ENCODE measurements at regions not wholly inside any gene's neighbourhood (a gene's known extent, or its start where the extent isn't known, plus 50 kb on each side); places are given as distances from the start of the nearest gene placed in this dataset.

- no peak for DNase-seq (ENCODE audit: low read depth)
These were observed 241.5 kb downstream of the SATB2 start for GRCh38 chr2:199216253-199216652.

GRCh38 chr2:199207011-199207410, 250.7 kb downstream of the SATB2 start:
- no peak for TF ChIP-seq CTCF (IDR thresholded peaks at IDR 0.05; ENCODE audit: insufficient read depth, low read depth, low read length, missing control alignments)
- DNase-seq (ENCODE audit: low read depth), result no peak
- H3K4me3 ChIP-seq (ENCODE audit: low read length), result no peak overlapping the region

More at GRCh38 chr2:199216253-199216652, 241.5 kb downstream of the SATB2 start:
- no peak for TF ChIP-seq CTCF (IDR thresholded peaks at IDR 0.05; ENCODE audit: insufficient read depth, low read depth, low read length, missing control alignments)
- no peak overlapping the region for H3K4me3 ChIP-seq (ENCODE audit: low read length)

- H3K4me3 ChIP-seq (ENCODE audit: low read length), result no peak overlapping the region
- no peak for DNase-seq (ENCODE audit: low read depth)
- no peak for TF ChIP-seq CTCF (IDR thresholded peaks at IDR 0.05; ENCODE audit: insufficient read depth, low read depth, low read length, missing control alignments)
These were observed 251.2 kb downstream of the SATB2 start for GRCh38 chr2:199206536-199206935.

GRCh38 chr2:199202964-199203363, 254.8 kb downstream of the SATB2 start:
- no peak overlapping the region for H3K4me3 ChIP-seq (ENCODE audit: low read length)
- DNase-seq (ENCODE audit: low read depth), result no peak
- TF ChIP-seq CTCF (IDR thresholded peaks at IDR 0.05; ENCODE audit: insufficient read depth, low read depth, low read length, missing control alignments), result no peak

GRCh38 chr2:199201539-199201938, 256.2 kb downstream of the SATB2 start:
- H3K4me3 ChIP-seq (ENCODE audit: low read length), result no peak overlapping the region
- TF ChIP-seq CTCF (IDR thresholded peaks at IDR 0.05; ENCODE audit: insufficient read depth, low read depth, low read length, missing control alignments), result no peak
- no peak for DNase-seq (ENCODE audit: low read depth)

- no peak overlapping the region for H3K4me3 ChIP-seq (ENCODE audit: low read length)
- no peak for TF ChIP-seq CTCF (IDR thresholded peaks at IDR 0.05; ENCODE audit: insufficient read depth, low read depth, low read length, missing control alignments)
- DNase-seq (ENCODE audit: low read depth), result no peak
These were observed 257.9 kb downstream of the SATB2 start for GRCh38 chr2:199199797-199200196.

- DNase-seq (ENCODE audit: low read depth), result no peak
- no peak for TF ChIP-seq CTCF (IDR thresholded peaks at IDR 0.05; ENCODE audit: insufficient read depth, low read depth, low read length, missing control alignments)
- no peak overlapping the region for H3K4me3 ChIP-seq (ENCODE audit: low read length)
These were observed 260.3 kb downstream of the SATB2 start for GRCh38 chr2:199197448-199197847.
